ENCODE measurements at regions not wholly inside any gene's neighbourhood (a gene's known extent, or its start where the extent isn't known, plus 50 kb on each side); places are given as distances from the start of the nearest gene placed in this dataset.

- Histone ChIP-seq H3K18ac (ENCODE audit: low read depth, low read length) (no peak overlapping the region), H3K14ac (replicated peaks; ENCODE audit: low read depth, low read length) (no peak overlapping the region), H3K36me3 (ENCODE audit: control insufficient read depth, insufficient read depth, low read length) (no peaks in the 10 kb centered on the region), H3K9me3 (ENCODE audit: control insufficient read depth, insufficient read depth, low read length) (no peaks in the 10 kb centered on the region), H4K20me1 (ENCODE audit: insufficient read depth, low read length) (no peaks in the 10 kb centered on the region), H3K4me3 (ENCODE audit: insufficient read depth, low read depth, low read length) (no peak overlapping the region), H3K23ac (ENCODE audit: low read depth, low read length) (no peak overlapping the region), H4K5ac (ENCODE audit: low read depth, low read length) (no peak overlapping the region), H2AK9ac (replicated peaks; ENCODE audit: low read depth, low read length, poor library complexity) (no peak overlapping the region), H2BK15ac (ENCODE audit: low read depth, low read length) (no peak overlapping the region), H2BK20ac (ENCODE audit: low read depth, low read length) (no peak overlapping the region), H3K56ac (ENCODE audit: extremely low read depth, insufficient read depth, low read length) (no peak overlapping the region), H2BK120ac (ENCODE audit: low read depth, low read length) (no peak overlapping the region), H3K4ac (ENCODE audit: low read depth, low read length) (no peak overlapping the region), H3K79me1 (ENCODE audit: low read depth in 1 of 2, low read length in 2 of 2) (no peaks in the 10 kb centered on the region), H3K9ac (ENCODE audit: low read depth, low read length) (no peak overlapping the region), H2BK5ac (ENCODE audit: low read depth, low read length, poor library complexity, severe bottlenecking) (no peak overlapping the region), H4K8ac (ENCODE audit: low read depth in 2 of 2, low read length in 2 of 2) (no peak overlapping the region), H3K4me1 (ENCODE audit: control insufficient read depth, insufficient read depth, low read length) (no peaks in the 10 kb centered on the region), H2AFZ (replicated peaks; ENCODE audit: low read length, poor library complexity) (no peak overlapping the region), H3K4me2 (ENCODE audit: low read depth, low read length) (no peak overlapping the region), H3K27me3 (ENCODE audit: control insufficient read depth, insufficient read depth, low read length) (no peaks in the 10 kb centered on the region), H3K9me1 (ENCODE audit: insufficient read depth, low read length) (no peaks in the 10 kb centered on the region), H2AK5ac (ENCODE audit: low read depth, low read length) (no peak overlapping the region), H4K91ac (ENCODE audit: insufficient read depth, low read depth, low read length) (no peak overlapping the region), H3K27ac (ENCODE audit: insufficient read depth, low read length) (no peak overlapping the region)
- TF ChIP-seq CTCF (conservative IDR thresholded peaks at IDR 0.05; ENCODE audit: low read depth, low read length): no peak
- no peak for TF ChIP-seq CHD1 (IDR thresholded peaks at IDR 0.05; ENCODE audit: low read depth, low read length)
- TF ChIP-seq POLR2A (IDR thresholded peaks at IDR 0.05; ENCODE audit: low read depth, low read length): no peak
- no peak for TF ChIP-seq NFE2L2 (IDR thresholded peaks at IDR 0.05; ENCODE audit: low read depth, low read length)
- no peak for TF ChIP-seq MXI1 (IDR thresholded peaks at IDR 0.05; ENCODE audit: borderline replicate concordance, low read depth, low read length)
- TF ChIP-seq RFX5 (IDR thresholded peaks at IDR 0.05; ENCODE audit: low read depth, low read length): no peak
- TF ChIP-seq ELK1 (IDR thresholded peaks at IDR 0.05; ENCODE audit: borderline replicate concordance, low read depth, low read length): no peak
- no peak for TF ChIP-seq MAZ (IDR thresholded peaks at IDR 0.05; ENCODE audit: borderline replicate concordance, low read depth, low read length)
- no peak for TF ChIP-seq RCOR1 (IDR thresholded peaks at IDR 0.05; ENCODE audit: insufficient replicate concordance, low read length)
- TF ChIP-seq BHLHE40 (IDR thresholded peaks at IDR 0.05; ENCODE audit: low read depth, low read length): no peak
- no peak for TF ChIP-seq RAD21 (IDR thresholded peaks at IDR 0.05; ENCODE audit: low read length)
- TF ChIP-seq FOS (IDR thresholded peaks at IDR 0.05; ENCODE audit: low read depth, low read length): no peak
- no peak for TF ChIP-seq CEBPB (IDR thresholded peaks at IDR 0.05; ENCODE audit: low read depth, low read length)
- no peak for TF ChIP-seq SMC3 (IDR thresholded peaks at IDR 0.05; ENCODE audit: low read depth, low read length)
- ChIA-PET POLR2A (ENCODE audit: unreplicated experiment) (no interaction called here), CTCF (no interaction called here)
- DNase-seq (no peak), ATAC-seq (ENCODE audit: low read depth) (no peak)
- no TSS peak for BruUV-seq (replicated peaks)
- dilution Hi-C loops (cut with HindIII; ENCODE audit: low sequenced_read_pairs, unreplicated experiment): no loop called here
- in situ Hi-C loops (cut with MboI; ENCODE audit: low sequenced_read_pairs): no loop called here
- intact Hi-C loops (cut with micrococcal nuclease): no loop called here
- no CpG with 5 or more reads among the region's 2 CpGs for WGBS, 2 experiments (ENCODE audit: extremely low coverage in 2 of 2, insufficient read length in 1 of 2)
Observed at GRCh38 chr14:42729681-42730080, 1123.0 kb downstream of the LRFN5 start.
